CD4-positive, alpha-beta T cell (primary cell): ENCODE measurements at regions not wholly inside any gene's neighbourhood (a gene's known extent, or its start where the extent isn't known, plus 50 kb on each side); places are given as distances from the start of the nearest gene placed in this dataset. TPM values are rescaled to one million over a fixed set of nuclear protein-coding genes. Genes with fewer than 3 reads are reported as not detected.

Source experiments
- ATAC-seq: fragments of 200-7000 bp; cut with Tn5 transposase; one replicate; pipeline ENCODE4 v1.10.0; 2022; ENCODE audit warnings: mild to moderate bottlenecking; ENCODE audit not compliant: poor library complexity
- CTCF ChIA-PET: fragments of 350-600 bp; sonication (Branson Sonifier 250); formaldehyde crosslinking; loops from one replicate; lab custom pipeline; 2021; ENCODE audit warnings: antibody characterized with exemption, inconsistent platforms; lab: Charles Lee
- POLR2A ChIA-PET: fragments of 350-600 bp; sonication (Branson Sonifier 250); formaldehyde crosslinking; loops from one replicate; lab custom pipeline; 2021; ENCODE audit warnings: antibody characterized with exemption, inconsistent platforms; lab: Charles Lee
- DNase-seq, 14 experiments: peaks; one replicate each; pipeline ENCODE4 v3.0.0-alpha.2; 2013 to 2020; ENCODE audit warnings: mixed read lengths in 2 of 14
- H3K27ac ChIP-seq, 2 donors: one replicate each; pipeline versions ENCODE4 v1.5.1 to v1.7.0; 2013; ENCODE audit warnings: low read length in 2 of 2, low read depth in 1 of 2, mild to moderate bottlenecking in 1 of 2
- H3K27me3 ChIP-seq, 2 experiments: 1 replicate in 1 of 2; 2 replicates in 1 of 2; pipeline versions ENCODE4 v1.6.1 to v1.7.0; 2013; ENCODE audit warnings: low read length in 2 of 2, control low read depth in 1 of 2, mild to moderate bottlenecking in 1 of 2, moderate library complexity in 1 of 2; ENCODE audit not compliant: insufficient read depth in 2 of 2, control insufficient read depth in 1 of 2
- H3K36me3 ChIP-seq: one replicate; pipeline ENCODE4 v1.6.1; 2013; ENCODE audit warnings: low read length, control low read depth; ENCODE audit not compliant: insufficient read depth
- H3K4me1 ChIP-seq: one replicate; pipeline ENCODE4 v1.6.1; 2013; ENCODE audit warnings: low read length, control low read depth; ENCODE audit not compliant: insufficient read depth
- H3K4me3 ChIP-seq: one replicate; pipeline ENCODE4 v1.5.1; 2013; ENCODE audit warnings: mild to moderate bottlenecking, low read length, moderate library complexity
- H3K9me3 ChIP-seq, 2 experiments: 1 replicate in 1 of 2; 2 replicates in 1 of 2; pipeline versions ENCODE4 v1.6.1 to v1.7.0; 2013; ENCODE audit warnings: low read length in 2 of 2, mild to moderate bottlenecking in 2 of 2, control low read depth in 1 of 2, moderate library complexity in 1 of 2; ENCODE audit not compliant: control insufficient read depth in 1 of 2, insufficient read depth in 1 of 2
- H3K27ac Mint-ChIP-seq: one replicate; pipeline ENCODE4 v1.8.0; 2020; ENCODE audit warnings: mixed read lengths
- H3K27me3 Mint-ChIP-seq: one replicate; pipeline ENCODE4 v1.8.0; 2021; ENCODE audit warnings: mixed read lengths
- H3K36me3 Mint-ChIP-seq: one replicate; pipeline ENCODE4 v1.8.0; 2021; ENCODE audit warnings: low read depth, mixed read lengths
- H3K4me1 Mint-ChIP-seq: one replicate; pipeline ENCODE4 v1.8.0; 2021; ENCODE audit warnings: low read depth, mixed read lengths
- H3K4me3 Mint-ChIP-seq: one replicate; pipeline ENCODE4 v1.8.0; 2020; ENCODE audit warnings: mild to moderate bottlenecking, mixed read lengths
- H3K9me3 Mint-ChIP-seq: one replicate; pipeline ENCODE4 v1.8.0; 2020; ENCODE audit warnings: mixed read lengths
- CTCF ChIP-seq: fragments of 200-600 bp; IDR thresholded peaks from one replicate; pipeline ENCODE4 v1.8.0; 2022; ENCODE audit warnings: antibody characterized with exemption, mild to moderate bottlenecking
- intact Hi-C, 2 experiments: fragments of 100-400 bp; cut with DNase I in 1 of 2; cut with micrococcal nuclease in 1 of 2; formaldehyde crosslinking; loops; one replicate each; pipeline versions ENCODE4 v1.15.1 to v1.9.0; 2023 to 2025; cut with DNase I, micrococcal nuclease
- microRNA-seq: library from miRNA; unstranded; fragments of <30 nt; microRNA quantifications from one replicate; pipeline ENCODE4 v1.2.0, GENCODE V29; 2021; ENCODE audit warnings: borderline microRNAs expressed, borderline replicate concordance

DNA sequence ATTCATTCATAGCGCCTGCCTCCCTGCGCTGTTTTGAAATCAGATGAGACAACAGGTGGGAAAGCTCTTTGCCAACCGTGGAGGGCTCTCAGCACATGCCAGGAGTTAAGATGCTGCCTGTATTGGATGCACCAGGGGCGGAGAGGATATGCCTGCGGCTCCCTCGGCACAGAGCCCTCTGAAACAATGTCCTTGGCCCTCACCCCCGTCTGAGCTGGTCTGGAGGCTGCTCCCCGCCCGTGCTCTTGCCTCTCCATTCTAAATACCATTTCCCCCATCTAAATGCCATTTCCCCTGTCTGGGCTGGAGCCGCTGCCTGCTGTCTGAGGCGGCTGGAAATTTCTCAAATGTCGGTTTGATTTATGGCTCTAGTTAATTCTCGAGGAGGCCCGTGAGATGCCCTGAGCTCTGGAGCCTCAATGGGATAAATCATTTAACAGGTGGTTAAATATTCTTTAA lies 50.8 kb upstream of the MLN start:
- Histone ChIP-seq H3K27ac (no peak overlapping the region), H3K9me3 (no peaks in the 10 kb centered on the region), H3K4me1 (peaks cover 51% of the 10 kb centered on the region), H3K27me3 (peaks cover 5 to 15% of the 10 kb centered on the region in 2 experiments), H3K4me3 (no peak overlapping the region), H3K36me3 (no peaks in the 10 kb centered on the region)
- H3K9me3 Mint-ChIP-seq = no peaks in the 10 kb centered on the region
- no peak for TF ChIP-seq CTCF
- intact Hi-C loops = loop anchor here in 1 of 2 experiments (10.0 kb wide), 1 partner anchor 300 kb away; no protein-coding TSS in a partner anchor
- CTCF ChIA-PET = no interaction called here
- POLR2A ChIA-PET = interaction anchor here (1.1 kb wide), 1 partner anchor 50 kb away, joined by 4 read pairs; no protein-coding TSS in a partner anchor
- no peak overlapping the region for H3K4me3 Mint-ChIP-seq
- H3K4me1 Mint-ChIP-seq = peaks cover 40% of the 10 kb centered on the region
- peaks cover 4% of the 10 kb centered on the region for H3K27me3 Mint-ChIP-seq
- no peak for ATAC-seq
- no peaks in the 10 kb centered on the region for H3K36me3 Mint-ChIP-seq
- no peak for DNase-seq
- H3K27ac Mint-ChIP-seq = no peak overlapping the region

- peaks cover 5 to 12% of the 10 kb centered on the region in 2 experiments for H3K27me3 ChIP-seq
- intact Hi-C loops = loop anchor here in 1 of 2 experiments (10.0 kb wide), 1 partner anchor 301 kb away; no protein-coding TSS in a partner anchor
These were observed 49.9 kb upstream of the MLN start for GRCh38 chr6:33853736-33854135.

More at GRCh38 chr6:33853736-33854135, 49.9 kb upstream of the MLN start:
- H3K4me1 ChIP-seq = peaks cover 44% of the 10 kb centered on the region
- Mint-ChIP-seq H3K9me3 (no peaks in the 10 kb centered on the region), H3K4me1 (peaks cover 33% of the 10 kb centered on the region), H3K27ac (no peak overlapping the region), H3K36me3 (no peaks in the 10 kb centered on the region), H3K27me3 (peaks cover 4% of the 10 kb centered on the region), H3K4me3 (no peak overlapping the region)
- no peak for TF ChIP-seq CTCF
- ChIA-PET POLR2A (interaction anchor here (1.1 kb wide), 1 partner anchor 51 kb away, joined by 4 read pairs; no protein-coding TSS in a partner anchor), CTCF (no interaction called here)
- no peaks in the 10 kb centered on the region for H3K36me3 ChIP-seq
- H3K4me3 ChIP-seq = no peak overlapping the region
- H3K27ac ChIP-seq = no peak overlapping the region
- ATAC-seq = no peak
- H3K9me3 ChIP-seq = no peaks in the 10 kb centered on the region
- DNase-seq = no peak

Small RNAs in the stretch of these regions (microRNA-seq; reads per million reads assigned to microRNA genes)
- not detected for gene MIR7159
